ENCODE measurements at regions not wholly inside any gene's neighbourhood (a gene's known extent, or its start where the extent isn't known, plus 50 kb on each side); places are given as distances from the start of the nearest gene placed in this dataset.

DNA sequence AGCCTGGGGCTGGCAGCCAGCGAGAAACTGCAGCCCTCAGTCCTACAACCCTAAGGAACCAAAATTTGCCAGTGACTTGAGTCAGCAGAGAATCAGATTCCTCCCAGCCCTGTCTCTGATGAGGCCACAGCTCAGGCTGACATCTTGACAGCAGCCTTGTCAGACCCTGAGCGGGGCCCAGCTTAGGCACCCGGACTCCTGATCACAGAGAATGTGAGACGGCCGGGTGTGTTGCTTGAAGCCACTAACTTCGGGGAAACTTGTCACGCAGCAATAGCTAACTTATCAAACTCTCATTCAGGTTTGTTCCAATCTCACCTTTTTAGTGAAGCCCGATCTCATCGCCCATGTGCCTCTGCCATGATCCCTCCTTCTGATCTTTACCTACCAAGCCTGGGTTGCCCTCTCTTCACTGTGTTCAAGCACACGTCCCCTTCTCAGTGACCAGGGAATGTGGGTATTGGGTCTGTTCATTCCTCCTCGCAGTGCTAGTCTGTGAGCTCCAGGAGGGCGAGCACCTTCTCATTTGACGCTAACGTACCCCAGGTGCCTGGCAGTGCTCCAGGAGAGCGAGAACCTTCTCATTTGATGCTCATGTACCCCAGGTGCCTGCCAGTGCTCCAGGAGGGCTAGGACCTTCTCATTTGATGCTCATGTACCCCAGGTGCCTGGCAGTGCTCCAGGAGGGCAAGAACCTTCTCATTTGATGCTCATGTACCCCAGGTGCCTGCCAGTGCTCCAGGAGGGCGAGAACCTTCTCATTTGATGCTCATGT is 280.7 kb downstream of the BRD1 start:
- H3K4me1 ChIP-seq = peaks cover 0 to 15% (median 3%) of the 10 kb centered on the region in 4 donors
- TF ChIP-seq EP300 (IDR thresholded peaks at IDR 0.05) (no peak), POLR2AphosphoS5 (IDR thresholded peaks at IDR 0.05) (no peak), POLR2A (IDR thresholded peaks at IDR 0.05) (no peak)
- TF ChIP-seq, protein P1, sequence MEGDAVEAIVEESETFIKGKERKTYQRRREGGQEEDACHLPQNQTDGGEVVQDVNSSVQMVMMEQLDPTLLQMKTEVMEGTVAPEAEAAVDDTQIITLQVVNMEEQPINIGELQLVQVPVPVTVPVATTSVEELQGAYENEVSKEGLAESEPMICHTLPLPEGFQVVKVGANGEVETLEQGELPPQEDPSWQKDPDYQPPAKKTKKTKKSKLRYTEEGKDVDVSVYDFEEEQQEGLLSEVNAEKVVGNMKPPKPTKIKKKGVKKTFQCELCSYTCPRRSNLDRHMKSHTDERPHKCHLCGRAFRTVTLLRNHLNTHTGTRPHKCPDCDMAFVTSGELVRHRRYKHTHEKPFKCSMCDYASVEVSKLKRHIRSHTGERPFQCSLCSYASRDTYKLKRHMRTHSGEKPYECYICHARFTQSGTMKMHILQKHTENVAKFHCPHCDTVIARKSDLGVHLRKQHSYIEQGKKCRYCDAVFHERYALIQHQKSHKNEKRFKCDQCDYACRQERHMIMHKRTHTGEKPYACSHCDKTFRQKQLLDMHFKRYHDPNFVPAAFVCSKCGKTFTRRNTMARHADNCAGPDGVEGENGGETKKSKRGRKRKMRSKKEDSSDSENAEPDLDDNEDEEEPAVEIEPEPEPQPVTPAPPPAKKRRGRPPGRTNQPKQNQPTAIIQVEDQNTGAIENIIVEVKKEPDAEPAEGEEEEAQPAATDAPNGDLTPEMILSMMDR (IDR thresholded peaks at IDR 0.05) = no peak
- intact Hi-C loops (cut with DNase I; ENCODE audit: low total_unique reads) = no loop called here
- H3K27ac ChIP-seq = no peak overlapping the region
- H3K36me3 ChIP-seq = no peaks in the 10 kb centered on the region
- peaks cover 0 to 19% (median 0%) of the 10 kb centered on the region in 3 donors for H3K27me3 ChIP-seq
- peaks cover 6 to 33% (median 18%) of the 10 kb centered on the region in 4 donors for H3K9me3 ChIP-seq
- DNase-seq = no peak
- no peak overlapping the region for H3K4me3 ChIP-seq
- WGBS, 5 donors = 93 to 96% (median 95%) methylated on average over 16 of the region's 16 CpGs

- H3K4me1 ChIP-seq = peaks cover 0 to 15% (median 3%) of the 10 kb centered on the region in 4 donors
- TF ChIP-seq POLR2A (IDR thresholded peaks at IDR 0.05) (no peak), POLR2AphosphoS5 (IDR thresholded peaks at IDR 0.05) (no peak), EP300 (IDR thresholded peaks at IDR 0.05) (no peak)
- TF ChIP-seq, protein P1 (IDR thresholded peaks at IDR 0.05) = no peak
- no peak for DNase-seq
- intact Hi-C loops (cut with DNase I; ENCODE audit: low total_unique reads) = no loop called here
- peaks cover 0 to 10% (median 0%) of the 10 kb centered on the region in 3 donors for H3K27me3 ChIP-seq
- H3K4me3 ChIP-seq = no peak overlapping the region
- no peaks in the 10 kb centered on the region for H3K36me3 ChIP-seq
- H3K27ac ChIP-seq = no peak overlapping the region
- peaks cover 0 to 21% (median 4%) of the 10 kb centered on the region in 4 donors for H3K9me3 ChIP-seq
- WGBS, 5 donors = 83 to 94% (median 88%) methylated on average over 6 to 8 of the region's 8 CpGs
Measured at GRCh38 chr22:49545606-49546005, 282.1 kb downstream of the BRD1 start.

GRCh38 chr22:49544286-49544685 is 283.4 kb downstream of the BRD1 start:
- Histone ChIP-seq H3K9me3 (peaks cover 0 to 12% (median 2%) of the 10 kb centered on the region in 4 donors), H3K36me3 (no peaks in the 10 kb centered on the region), H3K4me1 (peaks cover 0 to 15% (median 3%) of the 10 kb centered on the region in 4 donors), H3K27ac (no peak overlapping the region), H3K4me3 (no peak overlapping the region), H3K27me3 (peaks cover 0 to 10% (median 0%) of the 10 kb centered on the region in 3 donors)
- no peak for TF ChIP-seq POLR2AphosphoS5 (IDR thresholded peaks at IDR 0.05)
- no peak for TF ChIP-seq POLR2A (IDR thresholded peaks at IDR 0.05)
- TF ChIP-seq, protein P1 (IDR thresholded peaks at IDR 0.05) = no peak
- no peak for TF ChIP-seq EP300 (IDR thresholded peaks at IDR 0.05)
- no peak for DNase-seq
- 75 to 88% (median 83%) methylated on average over 10 of the region's 10 CpGs for WGBS, 5 donors
- intact Hi-C loops (cut with DNase I; ENCODE audit: low total_unique reads) = no loop called here

GRCh38 chr22:49543876-49544275 is 283.8 kb downstream of the BRD1 start:
- no peak overlapping the region for H3K27ac ChIP-seq
- H3K9me3 ChIP-seq = peaks cover 0 to 12% (median 2%) of the 10 kb centered on the region in 4 donors
- intact Hi-C loops (cut with DNase I; ENCODE audit: low total_unique reads) = no loop called here
- H3K4me3 ChIP-seq = no peak overlapping the region
- H3K4me1 ChIP-seq = peaks cover 0 to 11% (median 3%) of the 10 kb centered on the region in 4 donors
- DNase-seq = no peak
- H3K27me3 ChIP-seq = peaks cover 0 to 6% (median 0%) of the 10 kb centered on the region in 3 donors
- 83 to 88% (median 87%) methylated on average over 9 to 10 of the region's 10 CpGs for WGBS, 5 donors
- no peak for TF ChIP-seq POLR2AphosphoS5 (IDR thresholded peaks at IDR 0.05)
- TF ChIP-seq POLR2A (IDR thresholded peaks at IDR 0.05) = no peak
- TF ChIP-seq, protein P1 (IDR thresholded peaks at IDR 0.05) = no peak
- TF ChIP-seq EP300 (IDR thresholded peaks at IDR 0.05) = no peak
- no peaks in the 10 kb centered on the region for H3K36me3 ChIP-seq
